Activated CD8-positive, alpha-beta memory T cell treated with anti-CD3 and anti-CD28 coated beads, Interleukin-2, amount 10 ng/mL, durations not matched to agents 7 days and 5 days (primary cell): ENCODE measurements at regions not wholly inside any gene's neighbourhood (a gene's known extent, or its start where the extent isn't known, plus 50 kb on each side); places are given as distances from the start of the nearest gene placed in this dataset.

ENCODE experiments used
- ATAC-seq: fragments of 150-1000 bp; cut with Tn5 transposase; one replicate; pipeline ENCODE4 v1.10.0; 2021; ENCODE audit warnings: moderate library complexity
- CTCF ChIA-PET: fragments of 350-600 bp; sonication (Branson Sonifier 250); formaldehyde crosslinking; loops from one replicate; lab custom pipeline; 2021; ENCODE audit warnings: antibody characterized with exemption; lab: Charles Lee
- DNase-seq: peaks from one replicate; pipeline ENCODE4 v3.0.0-alpha.2; 2020
- H3K27ac Mint-ChIP-seq: one replicate; pipeline ENCODE4 v1.8.0; 2021; ENCODE audit warnings: mild to moderate bottlenecking, mixed read lengths
- H3K27me3 Mint-ChIP-seq: one replicate; pipeline ENCODE4 v1.8.0; 2021; ENCODE audit warnings: mixed read lengths
- H3K36me3 Mint-ChIP-seq: one replicate; pipeline ENCODE4 v1.8.0; 2021; ENCODE audit warnings: mild to moderate bottlenecking, mixed read lengths
- H3K4me1 Mint-ChIP-seq: one replicate; pipeline ENCODE4 v1.8.0; 2021; ENCODE audit warnings: mixed read lengths
- H3K4me3 Mint-ChIP-seq: one replicate; pipeline ENCODE4 v1.8.0; 2021; ENCODE audit warnings: mild to moderate bottlenecking, moderate library complexity, mixed read lengths
- H3K9me3 Mint-ChIP-seq: one replicate; pipeline ENCODE4 v1.8.0; 2022; ENCODE audit warnings: low read depth, mixed read lengths

GRCh38 chr21:26412885-26413284 is 160.2 kb downstream of the CYYR1 start:
- CTCF ChIA-PET, result no interaction called here
- DNase-seq (no peak), ATAC-seq (no peak)
- Mint-ChIP-seq H3K4me1 (no peaks in the 10 kb centered on the region), H3K27ac (no peak overlapping the region), H3K9me3 (no peaks in the 10 kb centered on the region), H3K36me3 (peaks cover 1% of the 10 kb centered on the region), H3K27me3 (no peaks in the 10 kb centered on the region), H3K4me3 (no peak overlapping the region)

GRCh38 chr21:26409735-26410134 is 163.4 kb downstream of the CYYR1 start:
- Mint-ChIP-seq H3K4me3 (no peak overlapping the region), H3K9me3 (peaks cover 3% of the 10 kb centered on the region), H3K27me3 (no peaks in the 10 kb centered on the region), H3K27ac (no peak overlapping the region), H3K36me3 (peaks cover 1% of the 10 kb centered on the region), H3K4me1 (peaks cover 8% of the 10 kb centered on the region)
- ATAC-seq (no peak), DNase-seq (no peak)
- CTCF ChIA-PET, result no interaction called here

- DNase-seq (no peak), ATAC-seq (no peak)
- no peak overlapping the region for H3K4me3 Mint-ChIP-seq
- peaks cover 1% of the 10 kb centered on the region for H3K36me3 Mint-ChIP-seq
- peaks cover 8% of the 10 kb centered on the region for H3K4me1 Mint-ChIP-seq
- H3K27me3 Mint-ChIP-seq, result no peaks in the 10 kb centered on the region
- CTCF ChIA-PET, result no interaction called here
- peaks cover 3% of the 10 kb centered on the region for H3K9me3 Mint-ChIP-seq
- no peak overlapping the region for H3K27ac Mint-ChIP-seq
Measured at GRCh38 chr21:26408511-26408910, 164.6 kb downstream of the CYYR1 start.

- H3K4me3 Mint-ChIP-seq, result no peak overlapping the region
- ATAC-seq, result no peak
Measured at GRCh38 chr21:26406526-26406925, 166.6 kb downstream of the CYYR1 start.

GRCh38 chr21:26405735-26406361 is 167.2 kb downstream of the CYYR1 start:
- DNase-seq (no peak), ATAC-seq (peak; percentile 53)
- Mint-ChIP-seq H3K4me3 (no peak overlapping the region), H3K36me3 (no peaks in the 10 kb centered on the region), H3K4me1 (peaks cover 8% of the 10 kb centered on the region), H3K9me3 (peaks cover 3% of the 10 kb centered on the region), H3K27ac (peak overlapping the region; percentile 24), H3K27me3 (no peaks in the 10 kb centered on the region)
- CTCF ChIA-PET, result no interaction called here

More at GRCh38 chr21:26406526-26406925, 166.6 kb downstream of the CYYR1 start:
- CTCF ChIA-PET, result no interaction called here
- Mint-ChIP-seq H3K9me3 (peaks cover 3% of the 10 kb centered on the region), H3K36me3 (peaks cover 1% of the 10 kb centered on the region), H3K27me3 (no peaks in the 10 kb centered on the region), H3K4me1 (peaks cover 8% of the 10 kb centered on the region), H3K27ac (no peak overlapping the region)
- DNase-seq, result no peak

- peaks cover 6% of the 10 kb centered on the region for H3K9me3 Mint-ChIP-seq
- DNase-seq, result no peak
- no peaks in the 10 kb centered on the region for H3K36me3 Mint-ChIP-seq
- H3K27ac Mint-ChIP-seq, result no peak overlapping the region
- CTCF ChIA-PET, result no interaction called here
- no peak for ATAC-seq
- H3K4me3 Mint-ChIP-seq, result no peak overlapping the region
- no peaks in the 10 kb centered on the region for H3K27me3 Mint-ChIP-seq
- H3K4me1 Mint-ChIP-seq, result peaks cover 8% of the 10 kb centered on the region
Measured at GRCh38 chr21:26405071-26405470, 168.0 kb downstream of the CYYR1 start.

- Mint-ChIP-seq H3K27ac (no peak overlapping the region), H3K4me3 (no peak overlapping the region), H3K27me3 (no peaks in the 10 kb centered on the region), H3K36me3 (no peaks in the 10 kb centered on the region), H3K9me3 (peaks cover 7% of the 10 kb centered on the region), H3K4me1 (peaks cover 8% of the 10 kb centered on the region)
- ATAC-seq (no peak), DNase-seq (no peak)
- CTCF ChIA-PET, result no interaction called here
Measured at GRCh38 chr21:26404288-26404687, 168.8 kb downstream of the CYYR1 start.

- Mint-ChIP-seq H3K27ac (no peak overlapping the region), H3K4me1 (peaks cover 8% of the 10 kb centered on the region), H3K36me3 (no peaks in the 10 kb centered on the region), H3K27me3 (no peaks in the 10 kb centered on the region), H3K9me3 (peaks cover 7% of the 10 kb centered on the region), H3K4me3 (no peak overlapping the region)
- CTCF ChIA-PET, result no interaction called here
- no peak for DNase-seq
- no peak for ATAC-seq
Measured at GRCh38 chr21:26403321-26403720, 169.8 kb downstream of the CYYR1 start.

- DNase-seq (no peak), ATAC-seq (no peak)
- no peak overlapping the region for H3K27ac Mint-ChIP-seq
- no peaks in the 10 kb centered on the region for H3K27me3 Mint-ChIP-seq
- CTCF ChIA-PET, result no interaction called here
- no peaks in the 10 kb centered on the region for H3K4me1 Mint-ChIP-seq
- H3K9me3 Mint-ChIP-seq, result peaks cover 4% of the 10 kb centered on the region
- no peak overlapping the region for H3K4me3 Mint-ChIP-seq
- H3K36me3 Mint-ChIP-seq, result no peaks in the 10 kb centered on the region
Measured at GRCh38 chr21:26397545-26397944, 175.5 kb downstream of the CYYR1 start.

- Mint-ChIP-seq H3K4me3 (no peak overlapping the region), H3K36me3 (no peaks in the 10 kb centered on the region), H3K4me1 (no peaks in the 10 kb centered on the region), H3K27ac (no peak overlapping the region), H3K27me3 (no peaks in the 10 kb centered on the region), H3K9me3 (no peaks in the 10 kb centered on the region)
- no peak for ATAC-seq
- CTCF ChIA-PET, result no interaction called here
- no peak for DNase-seq
Measured at GRCh38 chr21:26394341-26394740, 178.7 kb downstream of the CYYR1 start.

GRCh38 chr21:26391166-26391565 is 181.9 kb downstream of the CYYR1 start:
- Mint-ChIP-seq H3K9me3 (no peaks in the 10 kb centered on the region), H3K4me3 (no peak overlapping the region), H3K4me1 (no peaks in the 10 kb centered on the region), H3K36me3 (no peaks in the 10 kb centered on the region), H3K27ac (no peak overlapping the region), H3K27me3 (no peaks in the 10 kb centered on the region)
- CTCF ChIA-PET, result no interaction called here
- DNase-seq, result no peak
- no peak for ATAC-seq

- CTCF ChIA-PET, result no interaction called here
- no peak overlapping the region for H3K4me3 Mint-ChIP-seq
- DNase-seq, result no peak
Measured at GRCh38 chr21:26389971-26390641, 183.0 kb downstream of the CYYR1 start.

GRCh38 chr21:26388731-26389231 is 184.3 kb downstream of the CYYR1 start:
- H3K27me3 Mint-ChIP-seq, result no peaks in the 10 kb centered on the region
- DNase-seq (no peak), ATAC-seq (no peak)
- H3K4me3 Mint-ChIP-seq, result no peak overlapping the region
- CTCF ChIA-PET, result no interaction called here
- no peaks in the 10 kb centered on the region for H3K4me1 Mint-ChIP-seq
- H3K27ac Mint-ChIP-seq, result no peak overlapping the region
- no peaks in the 10 kb centered on the region for H3K9me3 Mint-ChIP-seq
- no peaks in the 10 kb centered on the region for H3K36me3 Mint-ChIP-seq

More at GRCh38 chr21:26389971-26390641, 183.0 kb downstream of the CYYR1 start:
- Mint-ChIP-seq H3K27me3 (no peaks in the 10 kb centered on the region), H3K27ac (no peak overlapping the region), H3K36me3 (no peaks in the 10 kb centered on the region), H3K9me3 (no peaks in the 10 kb centered on the region), H3K4me1 (no peaks in the 10 kb centered on the region)
- no peak for ATAC-seq

GRCh38 chr21:26385721-26386120 is 187.4 kb downstream of the CYYR1 start:
- no peaks in the 10 kb centered on the region for H3K4me1 Mint-ChIP-seq
- no peak overlapping the region for H3K4me3 Mint-ChIP-seq
- no peaks in the 10 kb centered on the region for H3K36me3 Mint-ChIP-seq
- H3K9me3 Mint-ChIP-seq, result peaks cover 2% of the 10 kb centered on the region
- no peak overlapping the region for H3K27ac Mint-ChIP-seq
- ATAC-seq (no peak), DNase-seq (no peak)
- no peaks in the 10 kb centered on the region for H3K27me3 Mint-ChIP-seq
- CTCF ChIA-PET, result no interaction called here
